ENCODE measurements at regions not wholly inside any gene's neighbourhood (a gene's known extent, or its start where the extent isn't known, plus 50 kb on each side); places are given as distances from the start of the nearest gene placed in this dataset.

DNA sequence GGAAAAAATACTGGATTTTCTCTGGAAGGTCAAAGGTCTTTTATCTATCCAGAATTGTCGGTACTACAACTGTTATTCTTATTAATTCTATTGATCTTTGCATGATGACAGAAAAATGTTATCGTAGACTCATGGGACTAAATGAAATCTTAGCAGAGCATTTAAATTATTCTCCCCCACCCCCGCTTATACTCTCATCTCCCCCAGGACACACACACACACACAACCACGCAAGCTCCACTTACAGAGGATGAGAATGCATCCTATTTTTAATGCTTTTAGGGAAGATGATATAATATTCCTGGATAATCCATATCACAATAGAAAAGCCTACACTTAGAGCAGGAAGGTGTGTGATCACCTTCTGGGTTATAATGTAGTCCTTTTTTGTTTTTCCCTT lies 91.9 kb upstream of the STARD13 start:
- H3K9ac ChIP-seq (ENCODE audit: insufficient read length), result no peak overlapping the region
- no peaks in the 10 kb centered on the region for H3K9me3 ChIP-seq (ENCODE audit: low read depth, low read length)
- H3K27ac ChIP-seq, result no peak overlapping the region
- DNase-seq (ENCODE audit: low read depth, low spot score), result no peak
- no peak overlapping the region for H3K4me3 ChIP-seq
- TF ChIP-seq FOXP2 (optimal IDR thresholded peaks at IDR 0.05; ENCODE audit: control extremely low read depth, extremely low read length, insufficient read depth), result no peak
- TF ChIP-seq EZH2 (IDR thresholded peaks at IDR 0.05), result no peak
- TF ChIP-seq POLR2AphosphoS5 (IDR thresholded peaks at IDR 0.05; ENCODE audit: borderline replicate concordance, low read depth, low read length), result no peak
- H3K36me3 ChIP-seq (ENCODE audit: insufficient read depth, low read length), result no peaks in the 10 kb centered on the region

DNA sequence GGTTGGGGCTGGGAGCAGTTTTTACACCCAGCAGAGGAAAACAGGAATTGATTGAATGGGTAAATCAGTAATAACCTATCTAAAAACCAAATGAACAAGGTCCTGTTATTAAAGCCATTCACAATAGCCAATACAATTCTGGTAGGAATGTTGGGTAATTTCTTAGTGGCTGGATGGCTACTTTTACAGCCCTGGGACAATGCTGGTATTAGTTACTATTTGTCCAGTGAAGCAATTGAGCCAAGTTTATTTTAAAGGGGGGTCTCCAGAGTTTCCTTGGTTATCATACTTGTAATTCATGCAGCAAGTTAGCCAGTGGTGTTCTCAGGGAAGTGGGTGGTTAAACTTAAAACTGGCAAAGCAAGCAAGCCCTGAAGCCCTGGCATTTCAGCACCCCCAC lies 92.3 kb upstream of the STARD13 start:
- Histone ChIP-seq H3K4me3 (no peak overlapping the region), H3K36me3 (ENCODE audit: insufficient read depth, low read length) (no peaks in the 10 kb centered on the region), H3K9me3 (ENCODE audit: low read depth, low read length) (no peaks in the 10 kb centered on the region), H3K27ac (no peak overlapping the region), H3K9ac (ENCODE audit: insufficient read length) (no peak overlapping the region)
- no peak for TF ChIP-seq EZH2 (IDR thresholded peaks at IDR 0.05)
- TF ChIP-seq POLR2AphosphoS5 (IDR thresholded peaks at IDR 0.05; ENCODE audit: borderline replicate concordance, low read depth, low read length), result no peak
- no peak for TF ChIP-seq FOXP2 (optimal IDR thresholded peaks at IDR 0.05; ENCODE audit: control extremely low read depth, extremely low read length, insufficient read depth)
- DNase-seq (ENCODE audit: low read depth, low spot score), result no peak

DNA sequence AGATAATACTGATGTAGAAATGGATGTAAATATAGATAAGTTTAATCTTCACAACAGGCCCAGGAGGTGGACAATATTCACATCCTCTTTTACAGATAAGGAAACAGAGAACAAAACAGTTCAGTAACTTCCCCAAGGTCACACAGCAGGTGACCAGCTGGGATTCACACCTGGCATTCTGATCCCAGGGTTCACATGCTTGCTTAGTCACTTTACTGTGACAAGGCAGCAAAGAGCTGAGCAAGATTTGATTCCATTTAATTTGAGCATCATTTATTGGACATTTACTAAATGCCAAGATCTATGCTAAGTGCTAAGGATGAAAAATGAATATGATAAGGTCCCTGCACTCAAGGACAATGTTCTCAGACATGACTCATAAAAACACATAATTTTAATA lies 94.1 kb upstream of the STARD13 start:
- H3K36me3 ChIP-seq (ENCODE audit: insufficient read depth, low read length), result no peaks in the 10 kb centered on the region
- H3K27ac ChIP-seq, result no peak overlapping the region
- H3K4me3 ChIP-seq, result no peak overlapping the region
- DNase-seq (ENCODE audit: low read depth, low spot score), result no peak
- no peaks in the 10 kb centered on the region for H3K9me3 ChIP-seq (ENCODE audit: low read depth, low read length)
- TF ChIP-seq FOXP2 (optimal IDR thresholded peaks at IDR 0.05; ENCODE audit: control extremely low read depth, extremely low read length, insufficient read depth), result no peak
- no peak for TF ChIP-seq POLR2AphosphoS5 (IDR thresholded peaks at IDR 0.05; ENCODE audit: borderline replicate concordance, low read depth, low read length)
- TF ChIP-seq EZH2 (IDR thresholded peaks at IDR 0.05), result no peak
- H3K9ac ChIP-seq (ENCODE audit: insufficient read length), result no peak overlapping the region

DNA sequence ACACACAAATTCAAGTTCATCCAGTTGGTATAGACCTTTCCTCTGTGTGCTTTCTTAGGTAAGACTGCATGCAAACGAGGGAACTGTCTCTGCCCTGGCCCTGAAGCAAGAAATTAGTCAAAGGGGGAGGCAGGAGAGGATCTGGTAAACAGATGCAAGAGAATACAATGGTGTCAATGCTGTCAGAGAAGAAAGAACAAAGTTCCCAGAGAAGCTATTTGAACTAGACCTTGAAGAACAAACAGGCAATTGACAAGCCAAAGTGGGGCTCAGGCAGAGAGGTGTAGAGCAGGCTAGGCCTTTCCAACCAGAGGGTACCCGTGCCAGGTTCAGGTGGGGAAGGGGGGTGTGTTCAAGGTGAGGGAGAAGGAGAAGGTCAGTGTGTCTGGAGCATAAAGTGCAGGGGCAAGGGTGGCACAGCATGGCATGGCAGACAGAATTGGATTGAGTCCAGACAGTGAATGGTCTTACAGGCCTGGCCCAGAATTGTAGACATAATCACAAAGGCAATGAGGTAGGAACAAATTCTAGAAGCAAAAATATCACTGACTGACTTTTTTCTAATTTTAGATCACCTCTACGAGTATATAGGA lies 95.0 kb upstream of the STARD13 start:
- H3K4me3 ChIP-seq, result no peak overlapping the region
- H3K27ac ChIP-seq, result no peak overlapping the region
- no peak for DNase-seq (ENCODE audit: low read depth, low spot score)
- H3K9me3 ChIP-seq (ENCODE audit: low read depth, low read length), result no peaks in the 10 kb centered on the region
- H3K36me3 ChIP-seq (ENCODE audit: insufficient read depth, low read length), result no peaks in the 10 kb centered on the region
- H3K9ac ChIP-seq (ENCODE audit: insufficient read length), result no peak overlapping the region
- TF ChIP-seq POLR2AphosphoS5 (IDR thresholded peaks at IDR 0.05; ENCODE audit: borderline replicate concordance, low read depth, low read length) (no peak), EZH2 (IDR thresholded peaks at IDR 0.05) (no peak), FOXP2 (optimal IDR thresholded peaks at IDR 0.05; ENCODE audit: control extremely low read depth, extremely low read length, insufficient read depth) (no peak)

DNA sequence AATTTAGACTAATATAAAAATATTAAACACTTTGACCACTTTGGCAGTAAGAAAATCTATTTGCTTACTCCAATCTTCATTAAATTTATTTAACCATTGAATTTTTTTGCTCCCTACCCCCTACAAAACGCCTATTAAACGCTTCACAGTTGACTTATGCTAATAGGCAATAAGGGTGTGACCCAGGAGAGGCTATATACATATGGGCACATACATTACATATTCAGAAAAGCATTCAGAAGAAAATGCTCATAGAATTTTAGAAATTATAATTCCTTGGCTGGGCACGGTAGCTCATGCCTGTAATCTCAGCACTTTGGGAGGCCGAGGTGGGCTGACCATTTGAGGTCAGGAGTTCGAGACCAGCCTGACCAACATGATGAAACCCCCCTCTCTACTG lies 95.6 kb upstream of the STARD13 start:
- no peak overlapping the region for H3K27ac ChIP-seq
- TF ChIP-seq POLR2AphosphoS5 (IDR thresholded peaks at IDR 0.05; ENCODE audit: borderline replicate concordance, low read depth, low read length), result no peak
- TF ChIP-seq EZH2 (IDR thresholded peaks at IDR 0.05), result no peak
- H3K9ac ChIP-seq (ENCODE audit: insufficient read length), result no peak overlapping the region
- DNase-seq (ENCODE audit: low read depth, low spot score), result no peak
- no peaks in the 10 kb centered on the region for H3K36me3 ChIP-seq (ENCODE audit: insufficient read depth, low read length)
- H3K9me3 ChIP-seq (ENCODE audit: low read depth, low read length), result no peaks in the 10 kb centered on the region
- no peak overlapping the region for H3K4me3 ChIP-seq

DNA sequence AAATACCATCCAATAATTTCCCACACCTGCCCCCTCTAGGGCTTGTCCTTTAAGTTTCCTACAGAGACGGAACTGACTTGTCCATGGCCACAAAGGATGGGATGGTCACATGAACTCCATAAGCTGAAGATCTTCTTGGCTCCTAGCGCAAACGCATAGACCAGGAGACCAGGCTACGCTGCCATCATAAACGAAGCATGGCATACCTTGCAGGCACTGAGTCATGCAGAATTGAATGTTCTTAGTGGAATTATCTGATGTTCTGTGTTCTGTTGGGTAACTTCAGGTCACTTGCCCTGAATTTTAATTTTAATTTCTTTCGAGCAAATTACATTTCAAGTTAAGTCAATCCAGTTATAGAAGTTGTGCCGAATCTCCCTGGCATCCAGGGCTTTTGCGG lies 96.4 kb upstream of the STARD13 start:
- DNase-seq (ENCODE audit: low read depth, low spot score), result no peak
- TF ChIP-seq POLR2AphosphoS5 (IDR thresholded peaks at IDR 0.05; ENCODE audit: borderline replicate concordance, low read depth, low read length) (no peak), EZH2 (IDR thresholded peaks at IDR 0.05) (no peak), FOXP2 (optimal IDR thresholded peaks at IDR 0.05; ENCODE audit: control extremely low read depth, extremely low read length, insufficient read depth) (no peak)
- H3K36me3 ChIP-seq (ENCODE audit: insufficient read depth, low read length), result no peaks in the 10 kb centered on the region

DNA sequence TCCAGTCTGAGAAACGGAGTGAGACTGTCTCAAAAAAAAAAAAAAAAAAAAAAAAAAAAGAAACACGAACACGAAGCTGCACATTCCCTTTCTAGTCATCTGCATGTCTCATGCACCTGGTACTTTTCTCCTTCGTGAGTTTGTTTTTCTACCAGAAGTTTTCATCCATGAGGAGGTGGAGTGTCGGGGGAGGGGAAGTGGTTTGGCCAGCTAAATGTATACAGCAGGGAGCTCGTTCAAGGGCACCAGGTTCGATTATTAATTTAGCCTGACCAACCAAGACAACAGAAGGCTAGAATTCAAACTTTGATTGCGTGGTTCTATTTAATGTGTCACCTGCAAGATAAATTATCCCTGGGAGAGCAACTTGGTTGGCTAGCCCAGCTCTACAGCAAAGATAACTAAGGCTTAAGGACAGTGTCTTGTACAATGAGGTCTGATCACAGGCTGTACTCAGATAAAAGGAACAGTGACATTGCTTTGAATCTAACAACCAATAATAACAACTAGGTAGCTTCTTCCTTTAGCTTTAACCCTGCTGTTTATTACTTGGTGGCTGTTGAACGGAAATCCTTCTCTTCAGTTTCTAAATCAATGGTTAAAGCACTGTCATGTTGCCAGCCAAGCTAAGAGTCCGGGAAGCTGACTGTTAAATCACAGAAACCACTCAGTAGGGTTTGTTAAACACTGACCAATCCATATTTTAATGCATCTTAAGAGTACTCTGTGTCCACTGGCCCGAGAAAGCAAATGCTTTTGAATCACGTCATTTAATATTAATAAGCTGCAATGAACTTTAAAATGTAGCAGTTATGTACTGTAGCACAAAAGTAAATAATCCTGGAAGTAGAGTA lies 98.4 kb upstream of the STARD13 start:
- no peak for DNase-seq (ENCODE audit: low read depth, low spot score)
- no peaks in the 10 kb centered on the region for H3K9me3 ChIP-seq (ENCODE audit: low read depth, low read length)
- TF ChIP-seq POLR2AphosphoS5 (IDR thresholded peaks at IDR 0.05; ENCODE audit: borderline replicate concordance, low read depth, low read length) (no peak), EZH2 (IDR thresholded peaks at IDR 0.05) (no peak), FOXP2 (optimal IDR thresholded peaks at IDR 0.05; ENCODE audit: control extremely low read depth, extremely low read length, insufficient read depth) (no peak)
- H3K4me3 ChIP-seq, result no peak overlapping the region
- H3K9ac ChIP-seq (ENCODE audit: insufficient read length), result no peak overlapping the region
- no peaks in the 10 kb centered on the region for H3K36me3 ChIP-seq (ENCODE audit: insufficient read depth, low read length)
- H3K27ac ChIP-seq, result no peak overlapping the region

More for the DNA sequence above, 96.4 kb upstream of the STARD13 start:
- Histone ChIP-seq H3K9me3 (ENCODE audit: low read depth, low read length) (no peaks in the 10 kb centered on the region), H3K4me3 (no peak overlapping the region), H3K9ac (ENCODE audit: insufficient read length) (no peak overlapping the region), H3K27ac (no peak overlapping the region)

DNA sequence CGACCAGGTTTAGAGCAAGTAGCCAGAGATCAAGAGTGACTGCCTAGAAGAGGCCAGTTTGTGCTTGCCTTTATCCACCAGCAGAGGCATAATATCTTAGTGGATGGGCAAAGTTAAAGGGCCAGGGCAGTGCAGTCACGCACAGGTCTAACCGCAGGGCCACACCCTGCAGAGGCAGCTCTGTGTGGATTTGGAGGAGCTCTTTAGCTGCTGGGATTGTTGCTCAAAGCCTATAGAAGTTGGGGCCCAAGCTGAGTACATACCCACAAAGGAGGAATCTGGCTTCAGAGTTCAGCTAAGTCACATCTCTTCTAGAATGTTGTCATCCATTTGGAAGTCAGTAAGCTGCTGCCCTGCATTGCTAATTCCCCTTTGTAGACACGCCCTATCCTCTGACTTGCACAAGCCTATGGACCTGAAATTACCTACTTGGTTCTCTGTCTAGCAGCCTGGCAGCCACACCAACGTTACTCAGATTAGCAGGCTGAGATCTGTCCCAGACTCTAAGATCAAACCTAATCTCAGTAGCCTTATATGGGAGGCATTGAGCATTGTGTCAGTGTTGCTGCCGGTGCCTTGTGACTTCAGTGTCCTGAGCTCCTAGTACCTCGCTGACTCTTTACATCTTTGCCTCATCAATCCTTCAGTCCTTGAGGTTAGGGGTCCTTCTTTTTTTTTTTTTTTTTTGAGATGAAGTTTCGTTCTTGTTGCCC lies 102.9 kb upstream of the STARD13 start:
- no peak overlapping the region for H3K4me3 ChIP-seq
- H3K27ac ChIP-seq, result no peak overlapping the region
- no peak overlapping the region for H3K9ac ChIP-seq (ENCODE audit: insufficient read length)
- TF ChIP-seq POLR2AphosphoS5 (IDR thresholded peaks at IDR 0.05; ENCODE audit: borderline replicate concordance, low read depth, low read length), result no peak
- TF ChIP-seq EZH2 (IDR thresholded peaks at IDR 0.05), result no peak
- no peak for TF ChIP-seq FOXP2 (optimal IDR thresholded peaks at IDR 0.05; ENCODE audit: control extremely low read depth, extremely low read length, insufficient read depth)
- H3K36me3 ChIP-seq (ENCODE audit: insufficient read depth, low read length), result no peaks in the 10 kb centered on the region
- no peak for DNase-seq (ENCODE audit: low read depth, low spot score)
- no peaks in the 10 kb centered on the region for H3K9me3 ChIP-seq (ENCODE audit: low read depth, low read length)

Data from SK-N-MC (cell line).